Kidney (tissue), 13 donors: ENCODE measurements at regions not wholly inside any gene's neighbourhood (a gene's known extent, or its start where the extent isn't known, plus 50 kb on each side); places are given as distances from the start of the nearest gene placed in this dataset.
"Not testable (repeated sequence)": the region's sequence is repeated elsewhere in the genome, so short reads cannot be mapped to it uniquely, and the experiment has no call there.

ENCODE experiments used
- DNase-seq, 5 donors: peaks; one replicate each; pipeline ENCODE4 v3.0.0-alpha.2; 2013 to 2020
- FAIRE-seq: peaks from 2 replicates; lab custom pipeline; 2012; peaks lifted over from hg19 to GRCh38; lab: Jason Lieb, UNC
- H3K27ac ChIP-seq, 2 donors: one replicate each; pipeline ENCODE4 v1.7.0; 2013; ENCODE audit warnings: low read depth in 2 of 2, low read length in 2 of 2, inconsistent platforms in 1 of 2
- H3K27me3 ChIP-seq: one replicate; pipeline ENCODE4 v1.7.1; 2013; ENCODE audit warnings: low read length, inconsistent platforms; ENCODE audit not compliant: control insufficient read depth, insufficient read depth
- H3K36me3 ChIP-seq, 3 donors: one replicate each; pipeline versions ENCODE4 v1.7.0 to v1.7.1; 2013; ENCODE audit warnings: low read length in 3 of 3, control low read depth in 1 of 3, inconsistent platforms in 1 of 3; ENCODE audit not compliant: insufficient read depth in 3 of 3, control insufficient read depth in 2 of 3
- H3K4me1 ChIP-seq, 3 donors: one replicate each; pipeline versions ENCODE4 v1.7.0 to v1.7.1; 2013; ENCODE audit warnings: low read length in 3 of 3, inconsistent platforms in 1 of 3, low read depth in 1 of 3; ENCODE audit not compliant: control insufficient read depth in 2 of 3, insufficient read depth in 2 of 3
- H3K4me3 ChIP-seq, 3 donors: one replicate each; pipeline versions ENCODE4 v1.7.0 to v1.8.1; 2013; ENCODE audit warnings: low read length in 3 of 3, control low read depth in 1 of 3, inconsistent platforms in 1 of 3
- H3K9ac ChIP-seq, 3 donors: one replicate each; pipeline versions ENCODE4 v1.7.0 to v1.7.1; 2013; ENCODE audit warnings: low read length in 3 of 3, control low read depth in 1 of 3, inconsistent platforms in 1 of 3
- H3K9me3 ChIP-seq, 3 donors: one replicate each; pipeline versions ENCODE4 v1.7.0 to v1.7.1; 2013; ENCODE audit warnings: low read length in 3 of 3, control low read depth in 1 of 3, inconsistent platforms in 1 of 3; ENCODE audit not compliant: control insufficient read depth in 2 of 3, insufficient read depth in 1 of 3
- CTCF ChIP-seq: IDR thresholded peaks from 3 replicates; pipeline ENCODE4 v1.5.1; 2012; ENCODE audit warnings: mild to moderate bottlenecking, moderate library complexity, borderline replicate concordance; ENCODE audit not compliant: insufficient read depth; ENCODE audit errors: extremely low read depth
- intact Hi-C: fragments of 100-400 bp; cut with DNase I; formaldehyde crosslinking; loops from one replicate; pipeline ENCODE4 v1.11.1; 2022
- donor health status: control.
- donor health status: control.
- donor health status: control.
- donor health status: control.
- donor health status: control.
- donor health status: DM: yes; HTN: yes; CAD: no.
- donor health status: Normal renal cell carcinoma (clear cell type).

DNA sequence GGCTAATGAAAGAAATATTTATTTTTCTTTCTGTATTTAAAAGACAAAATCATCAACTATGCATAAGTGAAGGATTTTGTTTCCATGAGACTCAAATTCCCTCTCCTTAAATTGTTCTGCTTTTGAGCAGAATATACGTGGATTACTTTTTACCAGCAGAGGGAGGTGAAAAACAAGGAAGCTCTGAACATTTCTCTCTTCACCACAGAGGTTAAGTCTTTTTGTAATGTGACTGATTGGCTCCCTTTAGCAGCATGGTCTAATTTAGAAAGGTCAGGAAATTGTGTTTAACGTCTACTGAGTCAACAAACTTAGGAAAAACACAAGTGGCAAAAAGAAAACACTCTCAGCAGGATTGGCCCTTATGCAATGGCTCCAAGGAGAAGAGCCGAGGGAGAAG, 55.1 kb upstream of the F9 start:
- H3K4me1 ChIP-seq, result no peaks in the 10 kb centered on the region
- FAIRE-seq (no peak), DNase-seq (no peak)
- no peak for TF ChIP-seq CTCF
- no peaks in the 10 kb centered on the region for H3K36me3 ChIP-seq
- H3K27me3 ChIP-seq, result no peaks in the 10 kb centered on the region
- H3K9ac ChIP-seq, result no peak overlapping the region
- H3K9me3 ChIP-seq, result no peaks in the 10 kb centered on the region
- H3K27ac ChIP-seq, result no peak overlapping the region
- no peak overlapping the region for H3K4me3 ChIP-seq
- intact Hi-C loops, result no loop called here

DNA sequence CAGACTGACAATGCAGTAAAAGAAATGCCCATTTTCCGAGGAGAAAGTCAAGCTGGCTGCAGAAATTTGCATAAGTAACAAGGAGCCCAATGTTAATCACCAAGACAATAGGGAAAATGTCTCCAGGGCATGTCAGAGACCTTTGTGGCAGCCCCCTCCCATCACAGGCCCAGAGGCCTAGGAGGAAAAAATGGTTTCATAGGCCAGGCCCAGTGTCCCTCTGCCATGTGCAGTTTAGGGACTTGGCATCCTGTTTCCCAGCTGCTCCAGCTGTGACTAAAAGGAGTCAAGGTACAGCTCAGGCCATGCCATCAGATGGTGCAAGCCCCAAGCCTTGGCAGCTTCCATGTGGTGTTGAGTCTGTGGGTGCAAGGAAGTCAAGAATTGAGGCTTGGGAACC, 68.6 kb upstream of the F9 start:
- H3K9ac ChIP-seq, H3K36me3 ChIP-seq, FAIRE-seq, H3K4me3 ChIP-seq, H3K9me3 ChIP-seq, DNase-seq, H3K4me1 ChIP-seq, H3K27me3 ChIP-seq, intact Hi-C loops, H3K27ac ChIP-seq: not testable (repeated sequence)

- no peaks in the 10 kb centered on the region for H3K4me1 ChIP-seq
- no peaks in the 10 kb centered on the region for H3K36me3 ChIP-seq
- peak in 1 of 5 donors; percentile 3 for DNase-seq
- H3K27ac ChIP-seq, result no peak overlapping the region
- no peak overlapping the region for H3K4me3 ChIP-seq
- no peak overlapping the region for H3K9ac ChIP-seq
- FAIRE-seq, result no peak
- intact Hi-C loops, result no loop called here
- no peak for TF ChIP-seq CTCF
- no peaks in the 10 kb centered on the region for H3K9me3 ChIP-seq
- H3K27me3 ChIP-seq, result no peaks in the 10 kb centered on the region
Measured at GRCh38 chrX:139454743-139455142, 75.8 kb upstream of the F9 start.

DNA sequence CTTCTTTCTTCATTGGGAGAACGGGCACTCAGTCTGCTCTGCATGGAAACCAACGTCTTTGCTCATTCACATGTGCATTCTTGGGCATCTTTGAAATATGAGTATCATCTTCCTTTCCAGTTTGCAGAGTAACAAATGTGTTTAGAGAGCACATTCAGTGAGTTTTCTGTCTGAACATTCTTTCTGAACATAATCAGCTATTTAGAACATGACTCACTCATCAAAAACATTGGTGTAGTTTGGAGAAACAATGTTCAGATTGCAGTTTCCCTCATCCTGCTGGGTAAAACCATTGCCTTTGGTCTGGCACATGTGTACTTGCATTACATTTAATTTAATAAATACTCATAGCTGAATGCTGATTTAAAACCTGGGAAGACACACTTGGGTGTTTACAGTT, 81.5 kb upstream of the F9 start:
- Histone ChIP-seq H3K9ac (no peak overlapping the region), H3K4me3 (no peak overlapping the region), H3K9me3 (no peaks in the 10 kb centered on the region), H3K4me1 (no peaks in the 10 kb centered on the region), H3K27me3 (no peaks in the 10 kb centered on the region), H3K27ac (no peak overlapping the region), H3K36me3 (no peaks in the 10 kb centered on the region)
- no peak for TF ChIP-seq CTCF
- intact Hi-C loops, result no loop called here
- FAIRE-seq (no peak), DNase-seq (no peak)
